HepG2 (cell line): ENCODE measurements at regions not wholly inside any gene's neighbourhood (a gene's known extent, or its start where the extent isn't known, plus 50 kb on each side); places are given as distances from the start of the nearest gene placed in this dataset.

ENCODE experiments used
- ATAC-seq: fragments of 200-7000 bp; cut with Tn5 transposase; 3 replicates; pipeline ENCODE4 v1.9.1; 2020; ENCODE audit warnings: mild to moderate bottlenecking, moderate library complexity
- BruUV-seq: library from RNA; stranded (reverse); fragments of 400-500 nt; replicated peaks from 2 replicates; lab custom pipeline; 2021; lab: Mats Ljungman, UMichigan
- CTCF ChIA-PET: fragments of 300-600 bp; formaldehyde crosslinking; extraction: SDS; loops from one replicate; lab custom pipeline; 2021; ENCODE audit warnings: low total read pairs, inconsistent platforms, low intra/inter-chr PET ratio; lab: Yijun Ruan, JAX
- POLR2A ChIA-PET: fragments of 350-600 bp; sonication (Branson Sonifier 250); formaldehyde crosslinking; loops from one replicate; lab custom pipeline; 2020; ENCODE audit warnings: antibody characterized with exemption, inconsistent platforms; lab: Yijun Ruan, JAX
- DNase-seq: peaks from one replicate; pipeline ENCODE4 v3.0.0-alpha.2; 2015; ENCODE audit warnings: low spot score
- FAIRE-seq: peaks from 3 replicates; lab custom pipeline; 2011; peaks lifted over from hg19 to GRCh38; lab: Jason Lieb, UNC
- H2AFZ ChIP-seq: one replicate; pipeline ENCODE4 v1.6.1; 2011; ENCODE audit warnings: low read length, inconsistent platforms
- H3K27ac ChIP-seq: fragments of 300-600 bp; 3 replicates; pipeline ENCODE4 v1.8.0; 2011; ENCODE audit warnings: mixed run types, mild to moderate bottlenecking, mixed read lengths, low read length, inconsistent platforms; ENCODE audit not compliant: insufficient read depth; ENCODE audit errors: extremely low read length
- H3K27me3 ChIP-seq, 2 experiments: fragments of 200-600 bp in 1 of 2; 2 replicates in 1 of 2; 3 replicates in 1 of 2; pipeline versions ENCODE4 v1.6.0 to v1.8.0; 2011; ENCODE audit warnings: low read length in 2 of 2, mild to moderate bottlenecking in 2 of 2, moderate library complexity in 2 of 2, inconsistent platforms in 1 of 2; ENCODE audit not compliant: insufficient read depth in 2 of 2, control insufficient read depth in 1 of 2
- H3K36me3 ChIP-seq, 2 experiments: fragments of 200-600 bp in 1 of 2; replicated peaks in 1 of 2; 2 replicates in 1 of 2; 3 replicates in 1 of 2; pipeline versions ENCODE4 v1.5.1 to v1.8.0; 2011; ENCODE audit warnings: low read length in 2 of 2, inconsistent platforms in 1 of 2; ENCODE audit not compliant: insufficient read depth in 2 of 2, control insufficient read depth in 1 of 2
- H3K4me1 ChIP-seq: 2 replicates; pipeline ENCODE4 v1.5.1; 2012; ENCODE audit warnings: low read length, inconsistent platforms; ENCODE audit not compliant: insufficient read depth
- H3K4me2 ChIP-seq: 2 replicates; pipeline ENCODE4 v1.6.0; 2011; ENCODE audit warnings: low read depth, low read length, inconsistent platforms
- H3K4me3 ChIP-seq, 3 experiments: fragments of 200-600 bp in 1 of 3; sonication (generic), shearing (Covaris generic) in 1 of 3; replicated peaks in 1 of 3; 2 replicates each; pipeline ENCODE4 v1.5.1; 2011 to 2016; ENCODE audit warnings: low read length in 3 of 3, inconsistent platforms in 2 of 3, low read depth in 2 of 3, mild to moderate bottlenecking in 2 of 3, control low read depth in 1 of 3, mixed read lengths in 1 of 3; ENCODE audit not compliant: insufficient read depth in 1 of 3
- H3K79me2 ChIP-seq: one replicate; pipeline ENCODE4 v1.6.1; 2011; ENCODE audit warnings: low read length, inconsistent platforms; ENCODE audit not compliant: insufficient read depth
- H3K9ac ChIP-seq: 2 replicates; pipeline ENCODE4 v1.6.0; 2011; ENCODE audit warnings: mild to moderate bottlenecking, low read depth, low read length, inconsistent platforms; ENCODE audit not compliant: insufficient read depth
- H3K9me3 ChIP-seq: 2 replicates; pipeline ENCODE4 v1.5.1; 2012; ENCODE audit warnings: mild to moderate bottlenecking, low read length
- H4K20me1 ChIP-seq: 2 replicates; pipeline ENCODE4 v1.6.0; 2011; ENCODE audit warnings: inconsistent platforms, mild to moderate bottlenecking, low read length, moderate library complexity; ENCODE audit not compliant: insufficient read depth
- ATF1 ChIP-seq: IDR thresholded peaks from 2 replicates; pipeline ENCODE4 v1.6.1; 2016; ENCODE audit warnings: mild to moderate bottlenecking, control low read depth
- CHD2 ChIP-seq: IDR thresholded peaks from 2 replicates; pipeline ENCODE4 v1.6.1; 2011; ENCODE audit warnings: low read depth, low read length, improper control_type of control experiment
- HES4 ChIP-seq: sonication (generic); formaldehyde crosslinking; IDR thresholded peaks from 2 replicates; pipeline ENCODE4 v1.9.0; 2021; ENCODE audit warnings: mild to moderate bottlenecking, missing genetic modification reagents, borderline replicate concordance
- POLR2AphosphoS2 ChIP-seq: IDR thresholded peaks from 2 replicates; pipeline ENCODE4 v1.6.1; 2011; ENCODE audit warnings: low read depth, low read length, improper control_type of control experiment
- POLR2AphosphoS5 ChIP-seq: IDR thresholded peaks from 2 replicates; pipeline ENCODE4 v1.6.1; 2012; ENCODE audit warnings: low read depth, low read length
- SAFB2 ChIP-seq: sonication (generic); formaldehyde crosslinking; IDR thresholded peaks from 2 replicates; pipeline ENCODE4 v1.5.1; 2020; ENCODE audit warnings: missing genetic modification reagents, low read depth, mild to moderate bottlenecking, borderline replicate concordance
- TGIF2 ChIP-seq: IDR thresholded peaks from 2 replicates; pipeline ENCODE4 v1.6.1; 2016; ENCODE audit warnings: control low read depth, missing compliant biosample characterization
- ZNF136 ChIP-seq: sonication (generic); formaldehyde crosslinking; IDR thresholded peaks from 2 replicates; pipeline ENCODE4 v1.8.1; 2022; ENCODE audit warnings: low read depth, mild to moderate bottlenecking, moderate library complexity, missing genetic modification reagents
- ZNF333 ChIP-seq: sonication (generic); formaldehyde crosslinking; IDR thresholded peaks from 2 replicates; pipeline ENCODE4 v1.4.0; 2020; ENCODE audit warnings: mild to moderate bottlenecking, missing genetic modification reagents, borderline replicate concordance
- ZNF510 ChIP-seq: sonication (generic); formaldehyde crosslinking; IDR thresholded peaks from 2 replicates; pipeline ENCODE4 v1.4.0; 2020; ENCODE audit warnings: low read depth, mild to moderate bottlenecking, missing genetic modification reagents
- ZNF552 ChIP-seq: sonication (generic); formaldehyde crosslinking; IDR thresholded peaks from 2 replicates; pipeline ENCODE4 v1.9.0; 2022; ENCODE audit warnings: missing genetic modification reagents, mild to moderate bottlenecking, borderline replicate concordance
- WGBS: methylation state at CpG from one replicate; pipeline ENCODE4 v1.1.6; 2017; ENCODE audit warnings: low lambda C conversion rate; 5-methylcytosine and 5-hydroxymethylcytosine counted together
- in situ Hi-C: cut with HindIII; loops from 2 replicates; pipeline ENCODE4 v1.10.0; 2017; ENCODE audit warnings: low pct_unique_long_range_greater_than_20kb; ENCODE audit not compliant: extremely low pct_ligation_motif_present
- intact Hi-C: fragments of 100-400 bp; cut with micrococcal nuclease; formaldehyde crosslinking; loops from one replicate; pipeline ENCODE4 v1.10.0; 2022; ENCODE audit not compliant: unreplicated experiment
- TF ChIP-seq, protein P1 (sequence below): sonication (generic); formaldehyde crosslinking; IDR thresholded peaks from 2 replicates; pipeline ENCODE4 v1.9.0; 2021; ENCODE audit warnings: missing genetic modification reagents, mild to moderate bottlenecking, borderline replicate concordance
- TF ChIP-seq, protein P2 (sequence below): sonication (generic); formaldehyde crosslinking; IDR thresholded peaks from 2 replicates; pipeline ENCODE4 v1.8.0; 2022; ENCODE audit warnings: mild to moderate bottlenecking, missing genetic modification reagents, moderate library complexity
- TF ChIP-seq, protein P3 (sequence below): sonication (generic); formaldehyde crosslinking; IDR thresholded peaks from 2 replicates; pipeline ENCODE4 v1.8.0; 2022; ENCODE audit warnings: mild to moderate bottlenecking, missing genetic modification reagents, moderate library complexity

DNA sequence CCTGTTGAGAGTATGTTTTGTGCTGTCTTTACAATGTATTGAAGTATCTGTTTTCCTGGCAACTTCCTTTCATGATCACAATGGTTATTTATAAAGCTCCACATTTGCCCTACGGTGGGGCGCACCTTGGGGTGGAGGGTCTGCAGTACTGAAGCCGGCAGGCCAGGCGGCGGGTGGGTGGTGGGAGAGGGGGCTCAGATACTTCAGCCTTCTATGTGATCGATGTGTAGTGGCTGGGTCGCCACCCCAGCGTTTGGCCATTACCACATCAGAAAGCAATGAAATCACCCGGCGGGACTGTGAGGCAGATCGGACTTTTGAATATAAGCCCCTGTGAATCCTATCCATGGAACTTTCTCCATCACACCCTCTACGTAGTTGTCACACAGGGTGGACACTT, 196.6 kb downstream of the FOXL1 start:
- ChIA-PET POLR2A (no interaction called here), CTCF (no interaction called here)
- H3K4me1 ChIP-seq: no peaks in the 10 kb centered on the region
- H3K9me3 ChIP-seq: no peaks in the 10 kb centered on the region
- no TSS peak for BruUV-seq
- H3K9ac ChIP-seq: no peak overlapping the region
- peaks cover 4 to 76% of the 10 kb centered on the region in 2 experiments; a peak in 4 of 5 replicates for H3K27me3 ChIP-seq
- no peak overlapping the region for H3K4me2 ChIP-seq
- WGBS: 24% methylated on average over 12 of the region's 12 CpGs
- no peaks in the 10 kb centered on the region for H3K79me2 ChIP-seq
- intact Hi-C loops: no loop called here
- FAIRE-seq (no peak), ATAC-seq (no peak), DNase-seq (no peak)
- in situ Hi-C loops: no loop called here
- no peak overlapping the region for H3K27ac ChIP-seq
- no peak overlapping the region for H2AFZ ChIP-seq
- H3K36me3 ChIP-seq: no peaks in the 10 kb centered on the region
- TF ChIP-seq POLR2AphosphoS2: no peak
- TF ChIP-seq TGIF2 (CRISPR knock-in tag): no peak
- TF ChIP-seq, protein P1, sequence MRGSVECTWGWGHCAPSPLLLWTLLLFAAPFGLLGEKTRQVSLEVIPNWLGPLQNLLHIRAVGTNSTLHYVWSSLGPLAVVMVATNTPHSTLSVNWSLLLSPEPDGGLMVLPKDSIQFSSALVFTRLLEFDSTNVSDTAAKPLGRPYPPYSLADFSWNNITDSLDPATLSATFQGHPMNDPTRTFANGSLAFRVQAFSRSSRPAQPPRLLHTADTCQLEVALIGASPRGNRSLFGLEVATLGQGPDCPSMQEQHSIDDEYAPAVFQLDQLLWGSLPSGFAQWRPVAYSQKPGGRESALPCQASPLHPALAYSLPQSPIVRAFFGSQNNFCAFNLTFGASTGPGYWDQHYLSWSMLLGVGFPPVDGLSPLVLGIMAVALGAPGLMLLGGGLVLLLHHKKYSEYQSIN (CRISPR knock-in tag): no peak
- TF ChIP-seq ZNF136 (CRISPR knock-in tag): no peak
- no peak for TF ChIP-seq HES4 (CRISPR knock-in tag)
- TF ChIP-seq ZNF510 (CRISPR knock-in tag): no peak
- no peak for TF ChIP-seq ATF1 (CRISPR knock-in tag)
- TF ChIP-seq, protein P2, sequence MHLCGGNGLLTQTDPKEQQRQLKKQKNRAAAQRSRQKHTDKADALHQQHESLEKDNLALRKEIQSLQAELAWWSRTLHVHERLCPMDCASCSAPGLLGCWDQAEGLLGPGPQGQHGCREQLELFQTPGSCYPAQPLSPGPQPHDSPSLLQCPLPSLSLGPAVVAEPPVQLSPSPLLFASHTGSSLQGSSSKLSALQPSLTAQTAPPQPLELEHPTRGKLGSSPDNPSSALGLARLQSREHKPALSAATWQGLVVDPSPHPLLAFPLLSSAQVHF (CRISPR knock-in tag): no peak
- no peak for TF ChIP-seq ZNF333 (CRISPR knock-in tag)
- TF ChIP-seq POLR2AphosphoS5: no peak
- no peak for TF ChIP-seq ZNF552 (CRISPR knock-in tag)
- TF ChIP-seq, protein P3, sequence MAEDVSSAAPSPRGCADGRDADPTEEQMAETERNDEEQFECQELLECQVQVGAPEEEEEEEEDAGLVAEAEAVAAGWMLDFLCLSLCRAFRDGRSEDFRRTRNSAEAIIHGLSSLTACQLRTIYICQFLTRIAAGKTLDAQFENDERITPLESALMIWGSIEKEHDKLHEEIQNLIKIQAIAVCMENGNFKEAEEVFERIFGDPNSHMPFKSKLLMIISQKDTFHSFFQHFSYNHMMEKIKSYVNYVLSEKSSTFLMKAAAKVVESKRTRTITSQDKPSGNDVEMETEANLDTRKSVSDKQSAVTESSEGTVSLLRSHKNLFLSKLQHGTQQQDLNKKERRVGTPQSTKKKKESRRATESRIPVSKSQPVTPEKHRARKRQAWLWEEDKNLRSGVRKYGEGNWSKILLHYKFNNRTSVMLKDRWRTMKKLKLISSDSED: no peak
- TF ChIP-seq SAFB2 (CRISPR knock-in tag): no peak
- TF ChIP-seq CHD2: no peak
- H4K20me1 ChIP-seq: no peaks in the 10 kb centered on the region
- no peak overlapping the region for H3K4me3 ChIP-seq
